22Rv1 (cell line): ENCODE measurements at regions not wholly inside any gene's neighbourhood (a gene's known extent, or its start where the extent isn't known, plus 50 kb on each side); places are given as distances from the start of the nearest gene placed in this dataset.

Source experiments
- H3K27ac ChIP-seq: fragments of 450-650 bp; 2 replicates; pipeline ENCODE4 v1.5.1; 2017
- ZFX ChIP-seq: fragments of 450-650 bp; IDR thresholded peaks from 2 replicates; pipeline ENCODE4 v1.6.1; 2017; ENCODE audit warnings: antibody characterized with exemption, borderline replicate concordance
- TF ChIP-seq, protein P1 (sequence below): fragments of 450-650 bp; IDR thresholded peaks from 2 replicates; pipeline ENCODE4 v1.5.1; 2017; ENCODE audit warnings: mild to moderate bottlenecking

DNA sequence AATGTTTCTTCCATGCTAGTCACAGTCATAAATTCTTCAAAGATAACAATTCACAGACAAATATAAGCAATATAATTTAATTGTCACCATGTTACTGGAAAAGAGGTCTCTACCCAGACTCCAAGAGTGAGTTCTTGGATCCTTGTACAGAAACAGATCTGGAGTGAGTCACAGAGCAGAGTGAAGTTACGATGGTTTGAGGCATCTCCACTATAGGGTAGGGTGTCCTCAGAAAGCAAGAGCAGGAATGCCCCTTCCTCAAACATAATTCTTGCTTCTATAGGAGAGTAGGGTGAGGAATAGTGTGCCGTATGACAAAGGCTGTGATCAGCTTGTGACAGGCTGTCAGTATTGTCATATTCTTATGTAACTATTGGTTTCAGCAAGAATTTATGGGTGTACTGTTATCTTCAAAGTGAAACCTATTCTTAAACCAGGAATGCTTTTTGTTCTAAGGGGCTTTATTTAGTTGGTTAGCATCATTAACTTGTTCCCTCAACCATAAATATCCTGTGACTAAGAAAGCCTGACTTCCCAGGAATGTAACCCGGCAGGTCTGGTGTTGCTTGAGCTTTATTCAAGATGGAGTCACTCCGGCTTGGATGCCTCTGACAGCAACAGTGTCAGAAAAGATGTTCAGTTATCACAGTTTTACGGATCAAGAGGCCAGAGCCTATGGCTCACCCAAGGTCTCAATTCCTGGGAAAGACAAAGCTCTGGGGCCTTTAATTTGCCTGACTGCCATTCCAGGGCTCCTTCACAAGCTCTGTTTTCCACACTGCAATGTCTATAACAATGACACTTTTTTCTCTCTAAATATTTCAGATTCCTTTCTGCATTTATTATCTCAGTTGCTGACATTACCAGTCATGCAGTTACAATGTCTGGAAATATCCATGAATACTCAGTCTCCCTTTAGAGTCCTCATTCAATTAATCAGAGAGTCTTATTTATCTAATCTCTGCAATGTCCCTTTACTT lies 298.6 kb downstream of the C6orf118 start:
- no peak overlapping the region for H3K27ac ChIP-seq
- no peak for TF ChIP-seq ZFX
- TF ChIP-seq, protein P1, sequence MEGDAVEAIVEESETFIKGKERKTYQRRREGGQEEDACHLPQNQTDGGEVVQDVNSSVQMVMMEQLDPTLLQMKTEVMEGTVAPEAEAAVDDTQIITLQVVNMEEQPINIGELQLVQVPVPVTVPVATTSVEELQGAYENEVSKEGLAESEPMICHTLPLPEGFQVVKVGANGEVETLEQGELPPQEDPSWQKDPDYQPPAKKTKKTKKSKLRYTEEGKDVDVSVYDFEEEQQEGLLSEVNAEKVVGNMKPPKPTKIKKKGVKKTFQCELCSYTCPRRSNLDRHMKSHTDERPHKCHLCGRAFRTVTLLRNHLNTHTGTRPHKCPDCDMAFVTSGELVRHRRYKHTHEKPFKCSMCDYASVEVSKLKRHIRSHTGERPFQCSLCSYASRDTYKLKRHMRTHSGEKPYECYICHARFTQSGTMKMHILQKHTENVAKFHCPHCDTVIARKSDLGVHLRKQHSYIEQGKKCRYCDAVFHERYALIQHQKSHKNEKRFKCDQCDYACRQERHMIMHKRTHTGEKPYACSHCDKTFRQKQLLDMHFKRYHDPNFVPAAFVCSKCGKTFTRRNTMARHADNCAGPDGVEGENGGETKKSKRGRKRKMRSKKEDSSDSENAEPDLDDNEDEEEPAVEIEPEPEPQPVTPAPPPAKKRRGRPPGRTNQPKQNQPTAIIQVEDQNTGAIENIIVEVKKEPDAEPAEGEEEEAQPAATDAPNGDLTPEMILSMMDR, result no peak

DNA sequence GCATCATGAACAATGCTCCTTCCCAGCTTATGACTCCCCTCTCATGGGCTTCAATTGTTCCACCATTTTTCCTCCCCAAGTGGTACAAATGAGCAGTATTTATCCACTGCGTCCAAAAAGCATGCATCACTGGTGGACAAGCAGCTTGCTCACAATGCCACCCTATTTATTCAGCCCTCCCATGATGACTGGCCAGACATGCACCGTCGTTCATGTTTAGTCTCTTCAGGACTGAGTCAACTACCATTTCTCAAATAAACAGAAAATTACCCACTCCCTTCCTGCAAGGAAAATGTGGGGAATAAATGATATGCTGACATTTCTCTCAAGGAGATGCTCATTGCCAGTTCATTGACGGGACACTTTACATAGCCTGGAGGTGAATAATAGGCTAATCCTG lies 300.4 kb downstream of the C6orf118 start:
- H3K27ac ChIP-seq, result no peak overlapping the region
- no peak for TF ChIP-seq ZFX

DNA sequence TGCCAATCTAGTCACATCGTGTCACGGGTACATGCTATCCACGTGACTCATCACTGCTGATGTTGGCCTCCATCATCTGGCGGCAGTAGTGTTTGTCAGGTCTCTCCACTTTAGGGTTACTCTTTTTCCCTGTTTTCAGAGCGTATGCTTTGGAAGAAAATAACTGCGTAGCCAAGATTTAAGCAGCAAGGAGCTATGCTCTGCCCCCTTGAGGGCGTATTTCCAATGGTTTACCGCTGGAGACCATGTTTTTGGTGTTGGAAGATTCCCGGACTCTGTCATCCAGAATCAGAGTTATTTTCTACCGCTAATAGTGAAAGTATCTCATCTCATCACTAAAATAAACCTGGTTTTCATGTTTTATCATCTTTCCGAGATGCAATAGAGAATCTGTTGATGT lies 306.5 kb downstream of the C6orf118 start:
- H3K27ac ChIP-seq, result no peak overlapping the region
- TF ChIP-seq, protein P1, result peak; percentile 45
- no peak for TF ChIP-seq ZFX

DNA sequence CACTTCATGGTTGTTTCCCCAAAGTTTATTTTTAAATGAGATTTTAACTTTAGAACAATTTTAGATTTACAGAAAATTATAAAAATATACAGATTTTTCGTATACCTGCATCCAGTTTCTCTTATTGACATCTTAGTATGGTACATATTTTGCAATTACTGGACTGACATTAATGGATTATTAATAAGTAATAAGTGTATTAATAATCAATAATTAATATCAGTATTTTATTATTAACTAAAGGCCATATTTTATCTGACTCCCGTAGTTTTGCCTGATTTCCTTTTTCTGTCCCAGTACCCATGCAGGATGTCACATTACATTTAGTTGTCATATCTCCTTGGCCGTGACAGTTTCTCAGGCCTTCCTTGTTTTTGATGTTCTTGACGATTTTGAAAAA lies 307.0 kb downstream of the C6orf118 start:
- TF ChIP-seq, protein P1, result no peak
- TF ChIP-seq ZFX, result no peak
- no peak overlapping the region for H3K27ac ChIP-seq

DNA sequence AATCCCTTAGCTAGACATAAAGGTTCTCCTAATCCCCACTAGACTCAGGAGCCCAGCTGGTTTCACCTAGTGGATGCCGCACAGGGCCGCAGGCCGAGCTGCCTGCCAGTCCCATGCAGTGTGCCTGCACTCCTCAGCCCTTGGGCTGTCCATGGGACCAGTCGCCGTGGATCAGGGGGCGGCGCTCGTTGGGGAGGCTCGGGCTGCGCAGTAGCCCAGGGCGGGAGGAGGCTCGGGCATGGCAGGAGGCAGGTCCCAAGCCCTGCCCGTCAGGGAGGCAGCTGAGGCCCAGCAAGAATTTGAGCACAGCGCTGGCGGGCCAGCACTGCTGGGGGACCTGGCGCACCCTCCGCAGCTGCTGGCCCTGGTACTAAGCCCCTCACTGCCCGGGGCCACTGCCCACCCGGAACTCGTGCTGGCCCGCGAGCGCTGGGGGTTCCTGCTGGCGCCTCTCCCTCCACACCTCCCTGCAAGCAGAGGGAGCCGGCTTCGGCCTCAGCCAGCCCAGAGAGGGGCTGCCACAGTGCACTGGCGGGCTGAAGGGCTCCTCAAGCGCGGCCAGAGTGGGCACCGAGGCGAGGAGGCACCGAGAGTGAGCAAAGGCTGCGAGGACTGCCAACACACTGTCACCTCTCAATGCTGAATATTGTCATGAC lies 307.8 kb downstream of the C6orf118 start:
- no peak overlapping the region for H3K27ac ChIP-seq
- TF ChIP-seq, protein P1, result no peak
- TF ChIP-seq ZFX, result no peak

DNA sequence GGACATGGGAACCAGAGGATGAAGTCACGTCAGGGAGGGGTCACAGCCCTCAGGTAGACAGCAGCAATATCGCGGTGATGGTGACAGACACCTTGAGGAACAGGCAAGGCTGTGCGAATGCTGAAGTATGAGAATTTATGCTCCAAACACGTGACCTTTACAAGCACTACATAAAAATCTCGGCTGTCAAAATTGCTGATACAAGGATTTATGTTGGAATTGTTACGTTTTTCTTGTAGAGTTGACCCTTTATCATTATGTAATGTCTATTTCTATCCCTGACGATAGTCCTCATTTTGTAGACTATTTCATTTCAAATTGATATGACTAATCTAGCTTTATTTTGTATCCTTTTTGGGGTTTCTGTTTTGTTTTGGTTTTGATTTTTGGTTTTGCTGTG lies 311.1 kb downstream of the C6orf118 start:
- no peak for TF ChIP-seq ZFX
- TF ChIP-seq, protein P1, result no peak
- no peak overlapping the region for H3K27ac ChIP-seq

DNA sequence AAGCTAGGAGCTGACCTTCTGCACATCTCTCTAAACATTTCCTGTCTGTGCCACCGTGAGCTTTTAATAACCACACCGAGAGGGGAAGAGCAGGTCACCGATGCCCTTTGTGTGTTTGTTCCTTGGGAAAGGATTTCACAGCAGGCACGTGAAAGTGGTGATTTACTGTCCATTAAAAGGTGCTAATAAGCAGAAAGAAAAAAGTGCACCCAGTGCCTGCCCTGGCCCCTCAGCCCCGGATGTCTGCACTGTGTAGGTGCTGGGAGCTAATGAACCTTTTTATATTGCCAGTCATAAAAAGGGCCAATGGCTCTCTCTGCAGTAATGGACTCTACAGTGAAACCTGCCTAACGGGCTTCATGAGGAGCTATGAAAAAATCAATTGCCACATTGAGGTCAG lies 312.6 kb downstream of the C6orf118 start:
- TF ChIP-seq, protein P1, result no peak
- TF ChIP-seq ZFX, result no peak
- no peak overlapping the region for H3K27ac ChIP-seq
